ENCODE measurements at regions not wholly inside any gene's neighbourhood (a gene's known extent, or its start where the extent isn't known, plus 50 kb on each side); places are given as distances from the start of the nearest gene placed in this dataset.

- TF ChIP-seq AHDC1 (CRISPR knock-in tag; IDR thresholded peaks at IDR 0.05; ENCODE audit: borderline replicate concordance), result no peak
- TF ChIP-seq DZIP1 (CRISPR knock-in tag; IDR thresholded peaks at IDR 0.05), result no peak
- no peak for TF ChIP-seq ZNF614 (CRISPR knock-in tag; IDR thresholded peaks at IDR 0.05; ENCODE audit: borderline replicate concordance)
- TF ChIP-seq CTCF (CRISPR knock-in tag; IDR thresholded peaks at IDR 0.05), result no peak
- no peak for TF ChIP-seq ZNF484 (CRISPR knock-in tag; IDR thresholded peaks at IDR 0.05; ENCODE audit: borderline replicate concordance, low read depth)
- no peak for TF ChIP-seq ATF3 (CRISPR knock-in tag; IDR thresholded peaks at IDR 0.05)
- TF ChIP-seq ZNF574 (CRISPR knock-in tag; IDR thresholded peaks at IDR 0.05), result no peak
- TF ChIP-seq ZNF639 (CRISPR knock-in tag; conservative IDR thresholded peaks at IDR 0.05), result no peak
- TF ChIP-seq PITX1 (CRISPR knock-in tag; IDR thresholded peaks at IDR 0.05), result no peak
- no peak for TF ChIP-seq MTF2 (CRISPR knock-in tag; IDR thresholded peaks at IDR 0.05; ENCODE audit: borderline replicate concordance)
- no peak for TF ChIP-seq NFYB (CRISPR knock-in tag; IDR thresholded peaks at IDR 0.05)
- TF ChIP-seq IKZF1 (IDR thresholded peaks at IDR 0.05), result no peak
- no peak for TF ChIP-seq RFX5 (IDR thresholded peaks at IDR 0.05; ENCODE audit: low read depth, low read length)
- no peak for TF ChIP-seq TAF1 (CRISPR knock-in tag; IDR thresholded peaks at IDR 0.05)
Measured at GRCh38 chr18:64202863-64203262, 54.0 kb upstream of the LINC00305 start.
